ENCODE measurements at regions not wholly inside any gene's neighbourhood (a gene's known extent, or its start where the extent isn't known, plus 50 kb on each side); places are given as distances from the start of the nearest gene placed in this dataset.

DNA sequence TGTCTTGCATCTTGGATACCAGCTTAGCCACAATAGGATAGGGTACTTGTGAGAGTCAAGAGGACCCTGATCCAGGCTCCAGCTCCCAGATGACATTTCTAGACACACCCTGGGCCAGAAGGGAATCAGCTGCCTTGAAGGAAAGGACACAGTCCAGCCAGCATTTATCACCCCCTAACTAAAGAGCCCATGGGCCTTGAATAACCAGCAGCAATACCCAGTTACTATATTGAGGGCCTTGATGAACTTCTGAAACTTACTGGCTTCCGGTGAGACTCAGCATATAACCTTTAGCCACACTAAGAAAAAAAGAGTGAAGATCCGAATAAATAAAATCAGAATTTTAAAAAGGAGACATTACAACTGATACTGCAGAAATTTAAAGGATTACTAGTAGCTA, 1135.4 kb downstream of the LRFN5 start:
- DNase-seq, result no peak
- Histone ChIP-seq H3K36me3 (no peaks in the 10 kb centered on the region), H3K27ac (no peak overlapping the region), H3K4me1 (no peaks in the 10 kb centered on the region), H3K27me3 (no peaks in the 10 kb centered on the region), H3K9me3 (no peaks in the 10 kb centered on the region), H3K4me3 (no peak overlapping the region)
- TF ChIP-seq, protein P1, sequence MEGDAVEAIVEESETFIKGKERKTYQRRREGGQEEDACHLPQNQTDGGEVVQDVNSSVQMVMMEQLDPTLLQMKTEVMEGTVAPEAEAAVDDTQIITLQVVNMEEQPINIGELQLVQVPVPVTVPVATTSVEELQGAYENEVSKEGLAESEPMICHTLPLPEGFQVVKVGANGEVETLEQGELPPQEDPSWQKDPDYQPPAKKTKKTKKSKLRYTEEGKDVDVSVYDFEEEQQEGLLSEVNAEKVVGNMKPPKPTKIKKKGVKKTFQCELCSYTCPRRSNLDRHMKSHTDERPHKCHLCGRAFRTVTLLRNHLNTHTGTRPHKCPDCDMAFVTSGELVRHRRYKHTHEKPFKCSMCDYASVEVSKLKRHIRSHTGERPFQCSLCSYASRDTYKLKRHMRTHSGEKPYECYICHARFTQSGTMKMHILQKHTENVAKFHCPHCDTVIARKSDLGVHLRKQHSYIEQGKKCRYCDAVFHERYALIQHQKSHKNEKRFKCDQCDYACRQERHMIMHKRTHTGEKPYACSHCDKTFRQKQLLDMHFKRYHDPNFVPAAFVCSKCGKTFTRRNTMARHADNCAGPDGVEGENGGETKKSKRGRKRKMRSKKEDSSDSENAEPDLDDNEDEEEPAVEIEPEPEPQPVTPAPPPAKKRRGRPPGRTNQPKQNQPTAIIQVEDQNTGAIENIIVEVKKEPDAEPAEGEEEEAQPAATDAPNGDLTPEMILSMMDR (IDR thresholded peaks at IDR 0.05 in 4 of 5, conservative IDR thresholded peaks at IDR 0.05 in 1 of 5), result no peak
- TF ChIP-seq POLR2A (IDR thresholded peaks at IDR 0.05), result no peak
- ATAC-seq, result no peak
- in situ Hi-C loops (cut with MboI; ENCODE audit: low sequenced_read_pairs in 4 of 4) (no loop called here), intact Hi-C loops (cut with DNase I; ENCODE audit: low total_unique reads) (no loop called here)

DNA sequence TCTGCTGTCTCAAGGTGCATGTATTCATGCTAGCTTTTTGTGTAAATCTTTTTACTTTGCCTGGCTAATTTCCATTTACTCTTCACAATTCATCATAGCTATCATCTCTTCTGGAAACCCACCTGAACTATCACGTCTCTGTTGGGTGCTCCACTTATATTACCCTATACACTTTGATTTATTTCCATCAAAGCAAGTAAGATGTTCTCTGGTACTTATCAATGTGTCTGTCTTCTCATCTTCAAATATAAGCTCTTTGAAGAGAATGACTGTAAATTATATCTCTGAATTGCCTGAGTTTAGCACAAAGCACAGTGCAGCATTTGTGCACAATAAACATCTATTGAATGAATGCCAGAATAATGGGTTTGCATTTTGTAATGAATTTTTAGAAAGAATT, 1129.7 kb downstream of the LRFN5 start:
- in situ Hi-C loops (cut with MboI; ENCODE audit: low sequenced_read_pairs in 4 of 4), result no loop called here
- no peak overlapping the region for H3K27ac ChIP-seq
- DNase-seq (no peak), ATAC-seq (no peak)
- H3K4me3 ChIP-seq, result no peak overlapping the region
- H3K27me3 ChIP-seq, result no peaks in the 10 kb centered on the region
- H3K36me3 ChIP-seq, result no peaks in the 10 kb centered on the region
- intact Hi-C loops (cut with DNase I; ENCODE audit: low total_unique reads), result no loop called here
- no peaks in the 10 kb centered on the region for H3K4me1 ChIP-seq
- TF ChIP-seq, protein P1 (IDR thresholded peaks at IDR 0.05 in 4 of 5, conservative IDR thresholded peaks at IDR 0.05 in 1 of 5), result no peak
- no peak for TF ChIP-seq POLR2A (IDR thresholded peaks at IDR 0.05)
- no peaks in the 10 kb centered on the region for H3K9me3 ChIP-seq

DNA sequence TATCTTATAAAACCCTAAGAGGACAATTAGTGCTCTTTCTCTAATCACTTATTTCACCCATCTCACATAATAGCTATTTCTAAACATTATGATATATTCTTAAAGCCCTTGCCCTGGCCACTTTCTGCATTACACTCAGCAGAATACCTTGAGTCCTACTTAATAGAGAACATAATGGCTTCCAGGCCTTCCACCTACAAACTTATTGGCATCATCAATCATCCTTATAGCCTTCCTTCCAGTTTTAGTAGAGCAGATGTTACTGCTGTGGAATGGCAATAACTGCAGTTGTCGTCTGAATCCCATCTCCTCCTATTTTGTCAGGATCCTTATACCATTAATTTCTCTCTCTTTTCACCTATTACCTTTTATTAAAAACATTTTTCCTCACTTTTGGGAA, 1127.4 kb downstream of the LRFN5 start:
- ATAC-seq (no peak), DNase-seq (no peak)
- no peaks in the 10 kb centered on the region for H3K36me3 ChIP-seq
- no peak overlapping the region for H3K27ac ChIP-seq
- no peaks in the 10 kb centered on the region for H3K4me1 ChIP-seq
- H3K27me3 ChIP-seq, result no peaks in the 10 kb centered on the region
- intact Hi-C loops (cut with DNase I; ENCODE audit: low total_unique reads), result no loop called here
- TF ChIP-seq POLR2A (IDR thresholded peaks at IDR 0.05), result no peak
- TF ChIP-seq, protein P1 (IDR thresholded peaks at IDR 0.05 in 4 of 5, conservative IDR thresholded peaks at IDR 0.05 in 1 of 5), result no peak
- H3K4me3 ChIP-seq, result no peak overlapping the region
- in situ Hi-C loops (cut with MboI; ENCODE audit: low sequenced_read_pairs in 4 of 4), result no loop called here
- H3K9me3 ChIP-seq, result no peaks in the 10 kb centered on the region

DNA sequence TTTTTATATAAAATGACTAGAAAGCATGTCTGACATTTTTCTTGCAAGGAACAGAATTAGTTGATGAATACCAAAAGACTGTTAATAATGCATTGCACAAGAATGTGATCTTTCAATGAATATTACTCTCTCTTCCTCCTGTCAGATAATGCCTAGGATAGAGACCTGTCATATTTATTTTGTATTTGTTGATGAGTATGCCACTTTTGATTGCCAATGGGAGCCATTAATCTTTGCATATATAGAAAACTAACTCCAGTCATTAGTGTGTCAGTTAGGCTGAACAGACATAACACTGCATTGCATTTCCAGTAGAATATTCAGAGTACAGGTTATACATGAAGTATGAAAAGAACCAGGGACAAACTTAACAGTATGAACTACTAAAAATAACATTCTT, 1125.3 kb downstream of the LRFN5 start:
- intact Hi-C loops (cut with DNase I; ENCODE audit: low total_unique reads), result no loop called here
- Histone ChIP-seq H3K4me3 (no peak overlapping the region), H3K9me3 (no peaks in the 10 kb centered on the region), H3K27me3 (no peaks in the 10 kb centered on the region), H3K27ac (no peak overlapping the region), H3K36me3 (no peaks in the 10 kb centered on the region), H3K4me1 (no peaks in the 10 kb centered on the region)
- DNase-seq (no peak), ATAC-seq (no peak)
- in situ Hi-C loops (cut with MboI; ENCODE audit: low sequenced_read_pairs in 4 of 4), result no loop called here
- no peak for TF ChIP-seq POLR2A (IDR thresholded peaks at IDR 0.05)
- TF ChIP-seq, protein P1 (IDR thresholded peaks at IDR 0.05 in 4 of 5, conservative IDR thresholded peaks at IDR 0.05 in 1 of 5), result no peak

DNA sequence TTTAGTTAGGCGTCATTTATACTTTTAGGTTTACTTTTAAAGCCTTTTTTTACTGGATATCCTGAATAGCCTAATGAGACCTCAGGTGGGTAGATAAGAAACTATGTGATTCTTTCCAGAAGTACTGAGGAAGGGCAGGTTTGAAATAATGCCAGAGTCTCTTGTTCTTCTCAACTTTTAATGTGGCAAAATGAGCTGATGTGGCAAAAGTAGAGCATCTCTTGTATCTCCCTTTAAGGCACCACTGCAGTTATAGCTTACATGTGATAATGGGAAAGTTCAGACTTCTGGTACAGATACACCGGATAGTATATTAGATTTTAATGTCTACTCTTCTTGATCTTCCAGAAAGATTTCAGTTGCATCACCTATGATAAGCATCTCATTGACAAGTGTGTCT, 1124.8 kb downstream of the LRFN5 start:
- Histone ChIP-seq H3K4me3 (no peak overlapping the region), H3K9me3 (no peaks in the 10 kb centered on the region), H3K27ac (no peak overlapping the region), H3K4me1 (no peaks in the 10 kb centered on the region), H3K36me3 (no peaks in the 10 kb centered on the region), H3K27me3 (no peaks in the 10 kb centered on the region)
- ATAC-seq, result no peak
- intact Hi-C loops (cut with DNase I; ENCODE audit: low total_unique reads) (no loop called here), in situ Hi-C loops (cut with MboI; ENCODE audit: low sequenced_read_pairs in 4 of 4) (no loop called here)
- TF ChIP-seq, protein P1 (IDR thresholded peaks at IDR 0.05 in 4 of 5, conservative IDR thresholded peaks at IDR 0.05 in 1 of 5), result no peak
- no peak for TF ChIP-seq POLR2A (IDR thresholded peaks at IDR 0.05)
- no peak for DNase-seq

Measured in gastrocnemius medialis (tissue), 4 donors.